ENCODE measurements at regions not wholly inside any gene's neighbourhood (a gene's known extent, or its start where the extent isn't known, plus 50 kb on each side); places are given as distances from the start of the nearest gene placed in this dataset.

GRCh38 chr15:98431171-98431570 lies 217.2 kb upstream of the IGF1R start:
- Histone ChIP-seq H3K36me3 (ENCODE audit: control insufficient read depth in 1 of 2, insufficient read depth in 2 of 2, low read length in 2 of 2) (no peaks in the 10 kb centered on the region), H3K4me3 (replicated peaks in 1 of 2; ENCODE audit: low read depth in 1 of 2, low read length in 2 of 2) (no peak overlapping the region), H3K9me3 (ENCODE audit: control insufficient read depth in 1 of 2, insufficient read depth in 1 of 2, low read depth in 1 of 2, low read length in 2 of 2) (no peaks in the 10 kb centered on the region), H2AFZ (ENCODE audit: low read depth, low read length, poor library complexity, severe bottlenecking) (no peak overlapping the region), H3K4me1 (ENCODE audit: control insufficient read depth in 1 of 2, insufficient read depth in 2 of 2, low read length in 2 of 2) (peaks cover 2 to 10% of the 10 kb centered on the region in 2 experiments; a peak in 1 of 4 replicates), H3K9ac (ENCODE audit: low read length) (no peak overlapping the region), H3K27ac (ENCODE audit: low read depth, low read length) (no peak overlapping the region), H4K20me1 (ENCODE audit: insufficient read depth) (no peaks in the 10 kb centered on the region), H3K27me3 (ENCODE audit: insufficient read depth, low read length) (peaks cover 5% of the 10 kb centered on the region; the same call in 1 of the 2 replicates), H3K4me2 (ENCODE audit: low read length) (no peak overlapping the region), H3K79me2 (ENCODE audit: insufficient read depth, low read length) (no peaks in the 10 kb centered on the region), H3K9me2 (ENCODE audit: insufficient read depth) (no peaks in the 10 kb centered on the region)
- POLR2A ChIA-PET = no interaction called here
- CTCF ChIA-PET = no interaction called here
- RAD21 ChIA-PET (ENCODE audit: low non-redundant PET in 1 of 2, low total read pairs in 2 of 2, uncharacterized antibody in 2 of 2, unreplicated experiment in 2 of 2) = no interaction called here
- no peak for DNase-seq (ENCODE audit: low read depth, low spot score)
- intact Hi-C loops (cut with micrococcal nuclease) = no loop called here
- no TSS peak for BruUV-seq (replicated peaks)
- no peak for ATAC-seq
- TF ChIP-seq ZBTB33 (IDR thresholded peaks at IDR 0.05; ENCODE audit: extremely low read depth, insufficient replicate concordance, low read length) = no peak
- TF ChIP-seq ATF3 (IDR thresholded peaks at IDR 0.05) = no peak
- no peak for TF ChIP-seq REST (IDR thresholded peaks at IDR 0.05; ENCODE audit: low read depth)
- TF ChIP-seq ELF1 (IDR thresholded peaks at IDR 0.05; ENCODE audit: borderline replicate concordance, low read depth) = no peak
- no peak for TF ChIP-seq CBX3 (IDR thresholded peaks at IDR 0.05; ENCODE audit: low read depth)
- TF ChIP-seq POLR2AphosphoS5 (IDR thresholded peaks at IDR 0.05; ENCODE audit: low read depth, low read length) = no peak
- TF ChIP-seq EZH2 (IDR thresholded peaks at IDR 0.05) = no peak
- no peak for TF ChIP-seq CTCF (IDR thresholded peaks at IDR 0.05 in 2 of 3, conservative IDR thresholded peaks at IDR 0.05 in 1 of 3; ENCODE audit: borderline replicate concordance in 1 of 3, insufficient read depth in 1 of 3, low read depth in 2 of 3, low read length in 2 of 3)
- TF ChIP-seq CEBPB (IDR thresholded peaks at IDR 0.05; ENCODE audit: low read depth) = no peak
- no peak for TF ChIP-seq TCF7L2 (IDR thresholded peaks at IDR 0.05; ENCODE audit: borderline replicate concordance, extremely low read depth, insufficient read depth, insufficient read length)
- TF ChIP-seq ZFX (IDR thresholded peaks at IDR 0.05) = no peak
- TF ChIP-seq SP1 (IDR thresholded peaks at IDR 0.05; ENCODE audit: low read depth) = no peak
- TF ChIP-seq RAD21 (IDR thresholded peaks at IDR 0.05; ENCODE audit: low read depth) = no peak
- no peak for TF ChIP-seq SIN3A (IDR thresholded peaks at IDR 0.05; ENCODE audit: low read depth)
- TF ChIP-seq JUND (IDR thresholded peaks at IDR 0.05) = no peak
- TF ChIP-seq POLR2A (IDR thresholded peaks at IDR 0.05; ENCODE audit: borderline replicate concordance, extremely low read depth, insufficient read depth, insufficient read length) = no peak
- TF ChIP-seq EZH2phosphoT487 (IDR thresholded peaks at IDR 0.05; ENCODE audit: borderline replicate concordance) = no peak
- no peak for TF ChIP-seq MAX (IDR thresholded peaks at IDR 0.05)
- TF ChIP-seq EGR1 (IDR thresholded peaks at IDR 0.05; ENCODE audit: low read depth) = no peak
